ENCODE measurements at regions not wholly inside any gene's neighbourhood (a gene's known extent, or its start where the extent isn't known, plus 50 kb on each side); places are given as distances from the start of the nearest gene placed in this dataset.

DNA sequence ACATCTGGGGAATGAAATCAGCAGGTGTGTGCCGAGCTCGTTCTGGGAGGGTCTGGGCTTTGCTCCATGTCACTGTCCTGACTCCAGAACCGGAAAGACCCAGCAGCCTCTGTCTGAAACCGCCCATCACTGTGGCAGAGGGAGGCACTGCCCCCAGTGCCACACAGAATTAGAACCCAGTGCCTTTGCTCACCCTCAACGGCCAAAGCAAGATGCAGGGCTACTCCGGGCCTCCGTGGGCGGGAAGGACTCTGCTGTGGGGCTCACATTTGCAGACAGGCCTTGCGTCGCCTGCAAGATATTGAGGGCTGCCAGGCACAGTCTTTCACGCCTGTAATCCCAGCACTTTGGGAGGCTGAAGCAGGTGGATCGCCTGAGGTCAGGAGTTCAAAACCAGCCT, 219.2 kb upstream of the PPP2R2D start:
- DNase-seq, result no peak

DNA sequence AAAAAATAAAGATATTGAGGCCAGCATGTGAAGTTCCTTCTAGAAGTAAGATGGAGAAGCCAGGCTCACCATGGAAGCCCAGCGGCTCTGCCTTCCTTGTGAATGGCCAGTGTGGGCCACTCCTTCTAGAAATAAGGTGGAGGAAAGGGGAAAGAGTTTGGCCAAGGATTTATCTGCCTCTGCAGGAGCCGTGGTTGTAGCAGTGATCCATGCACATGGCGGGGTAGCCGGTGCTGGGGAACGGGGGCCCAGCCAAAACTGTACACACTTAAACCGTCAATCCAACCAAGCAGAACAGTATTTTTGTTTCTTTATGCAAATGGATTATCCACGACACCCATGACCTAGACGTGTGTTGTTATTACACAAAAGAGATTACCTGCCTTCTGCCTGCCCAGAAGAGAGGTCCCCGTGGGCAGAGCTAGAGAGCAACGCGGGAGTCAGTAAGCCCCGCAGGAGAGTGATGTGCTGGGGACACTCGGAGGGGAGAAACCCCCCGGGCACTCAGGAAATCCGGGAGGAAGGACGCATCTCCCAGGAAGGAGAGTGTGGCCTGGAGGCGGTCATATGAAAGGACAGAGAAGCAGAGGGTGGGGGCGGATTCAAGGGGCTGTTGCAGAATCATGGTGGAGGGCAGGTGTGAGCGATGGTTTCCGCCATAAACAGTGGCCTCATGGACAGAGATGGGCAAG, 218.4 kb upstream of the PPP2R2D start:
- no peak overlapping the region for H3K4me3 ChIP-seq
- no peaks in the 10 kb centered on the region for H3K36me3 ChIP-seq
- no peaks in the 10 kb centered on the region for H3K27me3 ChIP-seq
- no peaks in the 10 kb centered on the region for H3K4me1 ChIP-seq
- H3K9me3 ChIP-seq, result no peaks in the 10 kb centered on the region
- intact Hi-C loops (cut with DNase I; ENCODE audit: low total_unique reads), result no loop called here
- TF ChIP-seq POLR2A (IDR thresholded peaks at IDR 0.05), result no peak
- TF ChIP-seq, protein P1, sequence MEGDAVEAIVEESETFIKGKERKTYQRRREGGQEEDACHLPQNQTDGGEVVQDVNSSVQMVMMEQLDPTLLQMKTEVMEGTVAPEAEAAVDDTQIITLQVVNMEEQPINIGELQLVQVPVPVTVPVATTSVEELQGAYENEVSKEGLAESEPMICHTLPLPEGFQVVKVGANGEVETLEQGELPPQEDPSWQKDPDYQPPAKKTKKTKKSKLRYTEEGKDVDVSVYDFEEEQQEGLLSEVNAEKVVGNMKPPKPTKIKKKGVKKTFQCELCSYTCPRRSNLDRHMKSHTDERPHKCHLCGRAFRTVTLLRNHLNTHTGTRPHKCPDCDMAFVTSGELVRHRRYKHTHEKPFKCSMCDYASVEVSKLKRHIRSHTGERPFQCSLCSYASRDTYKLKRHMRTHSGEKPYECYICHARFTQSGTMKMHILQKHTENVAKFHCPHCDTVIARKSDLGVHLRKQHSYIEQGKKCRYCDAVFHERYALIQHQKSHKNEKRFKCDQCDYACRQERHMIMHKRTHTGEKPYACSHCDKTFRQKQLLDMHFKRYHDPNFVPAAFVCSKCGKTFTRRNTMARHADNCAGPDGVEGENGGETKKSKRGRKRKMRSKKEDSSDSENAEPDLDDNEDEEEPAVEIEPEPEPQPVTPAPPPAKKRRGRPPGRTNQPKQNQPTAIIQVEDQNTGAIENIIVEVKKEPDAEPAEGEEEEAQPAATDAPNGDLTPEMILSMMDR (IDR thresholded peaks at IDR 0.05), result no peak
- DNase-seq, result no peak
- H3K27ac ChIP-seq, result no peak overlapping the region

More for the DNA sequence above, 219.2 kb upstream of the PPP2R2D start:
- intact Hi-C loops (cut with DNase I; ENCODE audit: low total_unique reads), result no loop called here
- H3K36me3 ChIP-seq, result no peaks in the 10 kb centered on the region
- H3K4me3 ChIP-seq, result no peak overlapping the region
- H3K9me3 ChIP-seq, result no peaks in the 10 kb centered on the region
- no peak overlapping the region for H3K27ac ChIP-seq
- H3K4me1 ChIP-seq, result no peaks in the 10 kb centered on the region
- TF ChIP-seq, protein P1 (IDR thresholded peaks at IDR 0.05), result no peak
- TF ChIP-seq POLR2A (IDR thresholded peaks at IDR 0.05), result no peak
- H3K27me3 ChIP-seq, result no peaks in the 10 kb centered on the region

DNA sequence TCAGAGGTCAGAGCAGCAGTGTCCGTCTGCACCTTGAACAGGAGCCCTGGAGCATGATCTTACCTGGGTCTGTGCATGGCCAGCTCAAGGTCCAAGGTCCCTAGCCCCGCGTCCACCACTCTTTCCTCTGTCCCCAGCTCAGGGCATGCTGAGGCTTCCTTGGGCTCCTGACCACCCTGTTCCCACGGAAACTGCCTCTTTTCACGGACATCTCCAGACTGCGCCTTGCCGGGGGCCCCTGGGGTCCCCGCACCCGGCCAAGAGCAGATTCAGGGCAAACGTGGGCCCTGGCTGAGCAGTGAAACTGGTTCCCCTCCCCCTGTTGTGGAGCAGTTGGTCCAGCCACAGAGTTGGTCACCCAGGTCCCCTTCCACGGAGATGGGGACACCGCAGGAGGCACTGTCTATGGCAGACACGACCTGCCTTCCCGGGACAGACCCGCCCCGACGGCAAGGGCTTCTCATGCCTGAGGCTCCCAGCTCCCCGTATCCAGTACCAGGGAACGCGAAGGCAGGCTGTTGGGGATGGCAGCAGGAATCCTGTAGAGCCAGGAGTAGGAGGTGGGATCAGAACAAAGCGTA, 217.4 kb upstream of the PPP2R2D start:
- DNase-seq, result no peak
- Histone ChIP-seq H3K36me3 (no peaks in the 10 kb centered on the region), H3K27me3 (no peaks in the 10 kb centered on the region), H3K4me3 (no peak overlapping the region), H3K4me1 (no peaks in the 10 kb centered on the region), H3K27ac (no peak overlapping the region), H3K9me3 (no peaks in the 10 kb centered on the region)
- TF ChIP-seq POLR2A (IDR thresholded peaks at IDR 0.05), result no peak
- TF ChIP-seq, protein P1 (IDR thresholded peaks at IDR 0.05), result no peak
- intact Hi-C loops (cut with DNase I; ENCODE audit: low total_unique reads), result no loop called here

DNA sequence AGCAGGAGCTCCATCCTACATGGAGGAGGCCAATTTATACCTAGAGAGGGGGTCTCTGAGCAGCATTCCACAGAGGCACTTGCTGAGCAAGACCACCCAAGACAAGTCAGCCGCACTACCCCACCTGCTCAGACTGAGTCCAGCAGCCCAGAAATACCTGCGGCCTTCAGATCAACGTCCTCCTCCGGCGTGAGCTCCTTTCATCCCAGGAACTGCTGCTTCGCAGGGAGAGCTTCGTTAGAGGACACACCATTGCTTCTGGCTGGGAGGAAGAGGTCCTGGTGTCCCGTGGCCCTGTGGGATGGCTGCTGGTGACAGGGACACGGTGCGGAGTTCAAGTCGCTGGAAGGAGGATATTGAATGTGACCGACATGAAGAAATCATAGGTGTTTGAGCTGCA, 216.9 kb upstream of the PPP2R2D start:
- TF ChIP-seq, protein P1 (IDR thresholded peaks at IDR 0.05), result no peak
- TF ChIP-seq POLR2A (IDR thresholded peaks at IDR 0.05), result no peak
- no peak overlapping the region for H3K4me3 ChIP-seq
- no peaks in the 10 kb centered on the region for H3K4me1 ChIP-seq
- intact Hi-C loops (cut with DNase I; ENCODE audit: low total_unique reads), result no loop called here
- no peak overlapping the region for H3K27ac ChIP-seq
- H3K36me3 ChIP-seq, result no peaks in the 10 kb centered on the region
- no peaks in the 10 kb centered on the region for H3K9me3 ChIP-seq
- H3K27me3 ChIP-seq, result no peaks in the 10 kb centered on the region
- DNase-seq, result no peak

DNA sequence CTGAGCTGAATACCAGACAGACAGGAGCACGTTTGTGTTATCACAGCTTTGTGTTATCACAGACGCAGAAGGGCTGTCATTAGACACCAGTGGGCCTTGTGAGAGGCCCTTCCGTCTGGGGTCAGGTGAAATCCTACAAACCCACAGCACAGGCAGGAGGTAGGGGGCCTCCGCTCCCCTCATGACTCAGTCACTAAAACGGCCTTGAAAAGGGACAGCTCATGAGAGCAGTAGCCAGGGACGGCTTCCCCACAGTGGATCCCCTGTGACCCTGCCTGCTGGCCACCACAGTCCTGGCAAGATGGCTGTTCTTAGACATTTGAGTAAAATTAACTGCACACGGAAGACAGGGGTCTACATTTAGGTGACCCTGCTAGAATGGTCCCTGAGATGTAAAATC, 215.8 kb upstream of the PPP2R2D start:
- no peaks in the 10 kb centered on the region for H3K9me3 ChIP-seq
- H3K27me3 ChIP-seq, result no peaks in the 10 kb centered on the region
- TF ChIP-seq POLR2A (IDR thresholded peaks at IDR 0.05), result no peak
- TF ChIP-seq, protein P1 (IDR thresholded peaks at IDR 0.05), result no peak
- H3K4me1 ChIP-seq, result no peaks in the 10 kb centered on the region
- H3K4me3 ChIP-seq, result no peak overlapping the region
- intact Hi-C loops (cut with DNase I; ENCODE audit: low total_unique reads), result no loop called here
- DNase-seq, result no peak
- H3K36me3 ChIP-seq, result no peaks in the 10 kb centered on the region
- no peak overlapping the region for H3K27ac ChIP-seq

All from uterus (tissue), 3 donors.